ENCODE measurements at regions not wholly inside any gene's neighbourhood (a gene's known extent, or its start where the extent isn't known, plus 50 kb on each side); places are given as distances from the start of the nearest gene placed in this dataset.
A peak's percentile ranks its signal among the peaks of the same experiment; 100 is the strongest.

- no peak overlapping the region for H3K27ac ChIP-seq
- TF ChIP-seq CTCF (conservative IDR thresholded peaks at IDR 0.05), result no peak
These were observed 216.3 kb downstream of the NHLRC3 start for GRCh38 chr13:39254601-39255000.

- H3K27ac ChIP-seq, result no peak overlapping the region
- TF ChIP-seq CTCF (conservative IDR thresholded peaks at IDR 0.05), result no peak
These were observed 219.4 kb downstream of the NHLRC3 start for GRCh38 chr13:39257642-39258041.

- no peak overlapping the region for H3K27ac ChIP-seq
- no peak for TF ChIP-seq CTCF (conservative IDR thresholded peaks at IDR 0.05)
These were observed 221.3 kb downstream of the NHLRC3 start for GRCh38 chr13:39259371-39260140.

- H3K27ac ChIP-seq, result no peak overlapping the region
- TF ChIP-seq CTCF (conservative IDR thresholded peaks at IDR 0.05), result peak; percentile 74
These were observed 224.8 kb downstream of the NHLRC3 start for GRCh38 chr13:39263033-39263432.

- no peak overlapping the region for H3K27ac ChIP-seq
- no peak for TF ChIP-seq CTCF (conservative IDR thresholded peaks at IDR 0.05)
These were observed 225.3 kb downstream of the NHLRC3 start for GRCh38 chr13:39263531-39263930.

- no peak for TF ChIP-seq CTCF (conservative IDR thresholded peaks at IDR 0.05)
- no peak overlapping the region for H3K27ac ChIP-seq
These were observed 228.2 kb downstream of the NHLRC3 start for GRCh38 chr13:39266426-39266825.

GRCh38 chr13:39268398-39268797 is 230.1 kb downstream of the NHLRC3 start:
- no peak overlapping the region for H3K27ac ChIP-seq
- TF ChIP-seq CTCF (conservative IDR thresholded peaks at IDR 0.05), result no peak
